GM12878 (cell line): ENCODE measurements at regions not wholly inside any gene's neighbourhood (a gene's known extent, or its start where the extent isn't known, plus 50 kb on each side); places are given as distances from the start of the nearest gene placed in this dataset.

ENCODE experiments used
- CBFB ChIP-seq: IDR thresholded peaks from 2 replicates; pipeline ENCODE4 v1.6.1; 2016; ENCODE audit warnings: antibody characterized with exemption, low read depth
- CTCF ChIP-seq, 3 experiments: IDR thresholded peaks in 2 of 3; conservative IDR thresholded peaks in 1 of 3; 2 replicates each; pipeline ENCODE4 v1.5.1; 2011; ENCODE audit warnings: low read depth in 3 of 3, low read length in 3 of 3, mild to moderate bottlenecking in 3 of 3, control low read depth in 2 of 3, moderate library complexity in 2 of 3, inconsistent platforms in 1 of 3, mixed read lengths in 1 of 3; ENCODE audit not compliant: control insufficient read depth in 2 of 3, insufficient read depth in 1 of 3; ENCODE audit errors: extremely low read depth in 1 of 3
- LARP7 ChIP-seq: fragments of 450-650 bp; IDR thresholded peaks from 2 replicates; pipeline ENCODE4 v1.6.1; 2017; ENCODE audit warnings: mild to moderate bottlenecking
- PBX3 ChIP-seq: IDR thresholded peaks from 2 replicates; pipeline ENCODE4 v1.6.1; 2011; ENCODE audit warnings: mild to moderate bottlenecking, low read depth, low read length, moderate library complexity; ENCODE audit not compliant: insufficient replicate concordance
- SMC3 ChIP-seq: IDR thresholded peaks from 2 replicates; pipeline ENCODE4 v1.6.1; 2011; ENCODE audit warnings: low read length, improper control_type of control experiment, borderline replicate concordance
- ZBTB4 ChIP-seq: fragments of 450-650 bp; formaldehyde crosslinking; IDR thresholded peaks from 2 replicates; pipeline ENCODE4 v1.4.0; 2022; ENCODE audit warnings: mild to moderate bottlenecking, moderate library complexity

- no peak for TF ChIP-seq LARP7
- TF ChIP-seq ZBTB4 (CRISPR knock-in tag) = no peak
- no peak for TF ChIP-seq SMC3
- no peak for TF ChIP-seq PBX3
- no peak for TF ChIP-seq CBFB
- no peak for TF ChIP-seq CTCF (IDR thresholded peaks at IDR 0.05 in 2 of 3, conservative IDR thresholded peaks at IDR 0.05 in 1 of 3; ENCODE audit: control insufficient read depth in 2 of 3, extremely low read depth in 1 of 3, insufficient read depth in 1 of 3, low read depth in 3 of 3, low read length in 3 of 3)
Measured at GRCh38 chr9:129357773-129358245, 179.7 kb upstream of the IER5L start.
